ENCODE measurements at regions not wholly inside any gene's neighbourhood (a gene's known extent, or its start where the extent isn't known, plus 50 kb on each side); places are given as distances from the start of the nearest gene placed in this dataset.

GRCh38 chr14:22384167-22384549 is 204.9 kb downstream of the DAD1 start:
- Histone ChIP-seq H3K27me3 (ENCODE audit: low read depth) (peaks cover 4% of the 10 kb centered on the region), H3K36me3 (no peaks in the 10 kb centered on the region), H3K27ac (no peak overlapping the region), H3K9me3 (no peaks in the 10 kb centered on the region), H3K4me3 (no peak overlapping the region), H3K4me1 (peaks cover 7% of the 10 kb centered on the region)
- intact Hi-C loops (cut with DNase I), result no loop called here
- DNase-seq (no peak), ATAC-seq (no peak)
- TF ChIP-seq CTCF (IDR thresholded peaks at IDR 0.05), result no peak

DNA sequence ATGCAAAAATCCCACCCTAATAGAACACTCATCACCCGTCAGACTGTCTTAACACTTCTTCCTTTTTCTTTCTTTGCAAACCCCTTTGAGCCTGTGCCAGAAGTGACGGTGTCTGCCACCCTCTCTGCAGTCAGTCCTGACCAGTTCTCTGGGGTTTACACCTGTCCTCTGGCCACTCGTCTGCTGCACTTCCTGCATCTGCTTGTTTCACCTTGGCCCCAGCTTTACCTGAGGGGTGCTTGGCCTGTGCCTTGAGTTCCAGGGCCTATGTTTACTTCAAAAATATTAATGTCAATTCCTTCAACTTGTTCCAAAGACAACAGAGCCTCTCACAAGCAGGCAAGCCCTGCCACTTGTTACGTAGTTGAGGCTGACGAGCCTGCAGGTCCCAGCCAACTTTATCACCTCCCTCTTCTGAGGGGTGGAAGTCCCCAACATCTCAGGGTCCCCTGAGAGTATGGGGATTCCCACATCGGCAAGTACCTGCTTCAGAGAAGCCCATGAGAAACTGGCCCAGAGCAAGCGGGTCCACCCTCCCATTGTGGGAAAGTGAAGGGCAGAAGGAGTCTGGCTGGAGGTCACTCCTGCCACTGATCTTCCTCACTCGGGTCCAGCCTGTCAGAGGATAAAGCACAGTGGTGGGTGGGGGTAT is 205.4 kb downstream of the DAD1 start:
- Histone ChIP-seq H3K4me1 (peaks cover 7% of the 10 kb centered on the region), H3K4me3 (no peak overlapping the region), H3K27ac (no peak overlapping the region), H3K27me3 (ENCODE audit: low read depth) (peaks cover 4% of the 10 kb centered on the region), H3K36me3 (no peaks in the 10 kb centered on the region), H3K9me3 (no peaks in the 10 kb centered on the region)
- intact Hi-C loops (cut with DNase I), result no loop called here
- DNase-seq, result peak; percentile 48
- TF ChIP-seq CTCF (IDR thresholded peaks at IDR 0.05), result no peak
- peak; percentile 26 to 53 for ATAC-seq

GRCh38 chr14:22382955-22383354 is 206.1 kb downstream of the DAD1 start:
- Histone ChIP-seq H3K4me3 (no peak overlapping the region), H3K9me3 (no peaks in the 10 kb centered on the region), H3K27ac (no peak overlapping the region), H3K36me3 (no peaks in the 10 kb centered on the region), H3K27me3 (ENCODE audit: low read depth) (peaks cover 2% of the 10 kb centered on the region), H3K4me1 (peaks cover 7% of the 10 kb centered on the region)
- intact Hi-C loops (cut with DNase I), result no loop called here
- TF ChIP-seq CTCF (IDR thresholded peaks at IDR 0.05), result no peak
- DNase-seq (no peak), ATAC-seq (no peak)

DNA sequence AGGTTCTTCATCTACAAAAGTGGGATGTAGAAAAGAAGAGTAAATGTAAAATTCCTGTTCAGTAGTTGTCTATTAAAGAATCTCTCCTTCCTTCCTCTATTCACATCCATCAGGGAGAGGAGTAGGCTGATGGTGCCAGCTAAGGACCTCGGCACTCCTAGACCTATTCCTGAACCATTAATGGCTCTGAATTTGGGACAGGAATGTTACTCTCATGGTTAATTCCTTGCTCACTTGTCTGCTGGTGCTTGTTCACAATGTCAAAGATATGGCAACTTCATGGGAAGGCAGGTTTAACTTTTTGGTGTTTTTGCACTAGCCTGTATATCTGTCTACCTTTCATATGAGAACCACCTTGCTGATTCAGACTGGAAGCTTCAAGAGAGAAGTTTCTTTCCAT is 206.6 kb downstream of the DAD1 start:
- intact Hi-C loops (cut with DNase I), result no loop called here
- DNase-seq, result no peak
- Histone ChIP-seq H3K4me1 (peaks cover 7% of the 10 kb centered on the region), H3K4me3 (no peak overlapping the region), H3K27me3 (ENCODE audit: low read depth) (no peaks in the 10 kb centered on the region), H3K36me3 (no peaks in the 10 kb centered on the region), H3K27ac (no peak overlapping the region), H3K9me3 (no peaks in the 10 kb centered on the region)
- no peak for ATAC-seq
- no peak for TF ChIP-seq CTCF (IDR thresholded peaks at IDR 0.05)

GRCh38 chr14:22381766-22382165 is 207.3 kb downstream of the DAD1 start:
- intact Hi-C loops (cut with DNase I), result no loop called here
- H3K27ac ChIP-seq, result no peak overlapping the region

More at GRCh38 chr14:22381766-22382165, 207.3 kb downstream of the DAD1 start:
- H3K9me3 ChIP-seq, result no peaks in the 10 kb centered on the region
- ATAC-seq, result no peak
- no peak overlapping the region for H3K4me3 ChIP-seq
- no peak for TF ChIP-seq CTCF (IDR thresholded peaks at IDR 0.05)
- no peak for DNase-seq
- no peaks in the 10 kb centered on the region for H3K27me3 ChIP-seq (ENCODE audit: low read depth)
- H3K4me1 ChIP-seq, result peaks cover 7% of the 10 kb centered on the region
- no peaks in the 10 kb centered on the region for H3K36me3 ChIP-seq
